ENCODE measurements at regions not wholly inside any gene's neighbourhood (a gene's known extent, or its start where the extent isn't known, plus 50 kb on each side); places are given as distances from the start of the nearest gene placed in this dataset.

- H4K20me1 ChIP-seq (ENCODE audit: control insufficient read depth, insufficient read depth) = no peaks in the 10 kb centered on the region
- H3K9ac ChIP-seq (ENCODE audit: control insufficient read depth, insufficient read depth, low read length) = no peak overlapping the region
- in situ Hi-C loops (cut with MboI) (no loop called here), intact Hi-C loops (cut with micrococcal nuclease; ENCODE audit: unreplicated experiment) (no loop called here)
- H3K27me3 ChIP-seq (replicated peaks in 1 of 2; ENCODE audit: control insufficient read depth in 2 of 2, insufficient read depth in 2 of 2, low read length in 1 of 2) = no peaks in the 10 kb centered on the region
- no peaks in the 10 kb centered on the region for H3K9me3 ChIP-seq (replicated peaks; ENCODE audit: control insufficient read depth, insufficient read depth, low read length)
- ChIA-PET RAD21 (ENCODE audit: unreplicated experiment) (no interaction called here), POLR2A (no interaction called here), SMC1A (ENCODE audit: uncharacterized antibody, unreplicated experiment) (interaction anchor here (1.2 kb wide), 1 partner anchor 358 kb away, joined by 3 read pairs; no protein-coding TSS in a partner anchor), CTCF (no interaction called here)
- FAIRE-seq (no peak), DNase-seq (ENCODE audit: low read depth, low spot score) (no peak), ATAC-seq (no peak)
- H3K36me3 ChIP-seq (ENCODE audit: control insufficient read depth in 2 of 2, insufficient read depth in 2 of 2, low read length in 1 of 2) = no peaks in the 10 kb centered on the region
- H3K79me2 ChIP-seq (ENCODE audit: control insufficient read depth, insufficient read depth, low read length) = no peaks in the 10 kb centered on the region
- no TSS peak for BruUV-seq (replicated peaks)
- TF ChIP-seq BHLHE40 (IDR thresholded peaks at IDR 0.05; ENCODE audit: borderline replicate concordance in 1 of 2, low read depth in 2 of 2, low read length in 1 of 2) (no peak), SREBF2 (IDR thresholded peaks at IDR 0.05; ENCODE audit: low read length) (no peak)
- TF ChIP-seq, protein P1, sequence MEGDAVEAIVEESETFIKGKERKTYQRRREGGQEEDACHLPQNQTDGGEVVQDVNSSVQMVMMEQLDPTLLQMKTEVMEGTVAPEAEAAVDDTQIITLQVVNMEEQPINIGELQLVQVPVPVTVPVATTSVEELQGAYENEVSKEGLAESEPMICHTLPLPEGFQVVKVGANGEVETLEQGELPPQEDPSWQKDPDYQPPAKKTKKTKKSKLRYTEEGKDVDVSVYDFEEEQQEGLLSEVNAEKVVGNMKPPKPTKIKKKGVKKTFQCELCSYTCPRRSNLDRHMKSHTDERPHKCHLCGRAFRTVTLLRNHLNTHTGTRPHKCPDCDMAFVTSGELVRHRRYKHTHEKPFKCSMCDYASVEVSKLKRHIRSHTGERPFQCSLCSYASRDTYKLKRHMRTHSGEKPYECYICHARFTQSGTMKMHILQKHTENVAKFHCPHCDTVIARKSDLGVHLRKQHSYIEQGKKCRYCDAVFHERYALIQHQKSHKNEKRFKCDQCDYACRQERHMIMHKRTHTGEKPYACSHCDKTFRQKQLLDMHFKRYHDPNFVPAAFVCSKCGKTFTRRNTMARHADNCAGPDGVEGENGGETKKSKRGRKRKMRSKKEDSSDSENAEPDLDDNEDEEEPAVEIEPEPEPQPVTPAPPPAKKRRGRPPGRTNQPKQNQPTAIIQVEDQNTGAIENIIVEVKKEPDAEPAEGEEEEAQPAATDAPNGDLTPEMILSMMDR (IDR thresholded peaks at IDR 0.05 in 2 of 3, conservative IDR thresholded peaks at IDR 0.05 in 1 of 3; ENCODE audit: control insufficient read depth in 2 of 3, extremely low read depth in 1 of 3, insufficient read depth in 1 of 3, low read depth in 3 of 3, low read length in 3 of 3) = no peak
- no peak overlapping the region for H3K4me3 ChIP-seq
- H3K27ac ChIP-seq (ENCODE audit: control insufficient read depth, insufficient read depth) = no peak overlapping the region
- no peaks in the 10 kb centered on the region for H3K4me1 ChIP-seq (ENCODE audit: control insufficient read depth, insufficient read depth, low read length)
- 0% methylated on average over 1 of the region's 1 CpG for WGBS (ENCODE audit: insufficient coverage, insufficient replicate concordance, low lambda C conversion rate, missing lambda C conversion rate)
- no peak overlapping the region for H2AFZ ChIP-seq (ENCODE audit: control insufficient read depth, low read depth, low read length)
- no peak overlapping the region for H3K4me2 ChIP-seq (ENCODE audit: control insufficient read depth, insufficient read depth)
Observed at GRCh38 chr7:115223959-115224358, 302.1 kb downstream of the MDFIC start.

- ChIA-PET CTCF (interaction anchor here (1.8 kb wide), 1 partner anchor 349 kb away, joined by 5 read pairs; no protein-coding TSS in a partner anchor), RAD21 (ENCODE audit: unreplicated experiment) (interaction anchor here (1.6 kb wide), 1 partner anchor 357 kb away, joined by 8 read pairs; no protein-coding TSS in a partner anchor), SMC1A (ENCODE audit: uncharacterized antibody, unreplicated experiment) (interaction anchor here (1.2 kb wide), 1 partner anchor 12 kb away, joined by 3 read pairs; no protein-coding TSS in a partner anchor), POLR2A (no interaction called here)
- BruUV-seq (replicated peaks) = no TSS peak
- no peaks in the 10 kb centered on the region for H3K27me3 ChIP-seq (replicated peaks in 1 of 2; ENCODE audit: control insufficient read depth in 2 of 2, insufficient read depth in 2 of 2, low read length in 1 of 2)
- no peak for DNase-seq (ENCODE audit: low read depth, low spot score)
- no peaks in the 10 kb centered on the region for H4K20me1 ChIP-seq (ENCODE audit: control insufficient read depth, insufficient read depth)
- H3K4me3 ChIP-seq = no peak overlapping the region
- no peaks in the 10 kb centered on the region for H3K9me3 ChIP-seq (replicated peaks; ENCODE audit: control insufficient read depth, insufficient read depth, low read length)
- no peak for FAIRE-seq
- in situ Hi-C loops (cut with MboI) = no loop called here
- H3K9ac ChIP-seq (ENCODE audit: control insufficient read depth, insufficient read depth, low read length) = no peak overlapping the region
- ATAC-seq = no peak
- no peak overlapping the region for H3K4me2 ChIP-seq (ENCODE audit: control insufficient read depth, insufficient read depth)
- H2AFZ ChIP-seq (ENCODE audit: control insufficient read depth, low read depth, low read length) = no peak overlapping the region
- H3K79me2 ChIP-seq (ENCODE audit: control insufficient read depth, insufficient read depth, low read length) = no peaks in the 10 kb centered on the region
- H3K27ac ChIP-seq (ENCODE audit: control insufficient read depth, insufficient read depth) = no peak overlapping the region
- intact Hi-C loops (cut with micrococcal nuclease; ENCODE audit: unreplicated experiment) = no loop called here
- no peaks in the 10 kb centered on the region for H3K36me3 ChIP-seq (ENCODE audit: control insufficient read depth in 2 of 2, insufficient read depth in 2 of 2, low read length in 1 of 2)
- no peaks in the 10 kb centered on the region for H3K4me1 ChIP-seq (ENCODE audit: control insufficient read depth, insufficient read depth, low read length)
- TF ChIP-seq ZBTB40 (IDR thresholded peaks at IDR 0.05; ENCODE audit: borderline replicate concordance) (no peak), PBX3 (IDR thresholded peaks at IDR 0.05; ENCODE audit: insufficient replicate concordance, low read depth, low read length) (no peak), HDAC6 (IDR thresholded peaks at IDR 0.05; ENCODE audit: unreplicated experiment) (no peak), SPI1 (IDR thresholded peaks at IDR 0.05; ENCODE audit: borderline replicate concordance, insufficient read depth, low read depth, low read length) (no peak), EP300 (IDR thresholded peaks at IDR 0.05; ENCODE audit: borderline replicate concordance in 1 of 2, control insufficient read depth in 1 of 2, low read depth in 2 of 2, low read length in 2 of 2) (no peak), BCL11A (IDR thresholded peaks at IDR 0.05; ENCODE audit: low read depth, low read length) (no peak), RELA (IDR thresholded peaks at IDR 0.05; ENCODE audit: borderline replicate concordance, partially characterized antibody) (no peak)
Observed at GRCh38 chr7:115221456-115221855, 299.6 kb downstream of the MDFIC start.
